GM20000 (cell line): ENCODE measurements at regions not wholly inside any gene's neighbourhood (a gene's known extent, or its start where the extent isn't known, plus 50 kb on each side); places are given as distances from the start of the nearest gene placed in this dataset.
"Not testable (repeated sequence)": the region's sequence is repeated elsewhere in the genome, so short reads cannot be mapped to it uniquely, and the experiment has no call there.

Experiments
- DNase-seq: peaks from one replicate; pipeline ENCODE4 v3.0.0; 2012; ENCODE audit warnings: low spot score
- CTCF ChIP-seq: IDR thresholded peaks from 2 replicates; pipeline ENCODE4 v1.5.1; 2012; ENCODE audit warnings: mild to moderate bottlenecking, control low read depth; ENCODE audit errors: extremely low read depth, missing control alignments

DNA sequence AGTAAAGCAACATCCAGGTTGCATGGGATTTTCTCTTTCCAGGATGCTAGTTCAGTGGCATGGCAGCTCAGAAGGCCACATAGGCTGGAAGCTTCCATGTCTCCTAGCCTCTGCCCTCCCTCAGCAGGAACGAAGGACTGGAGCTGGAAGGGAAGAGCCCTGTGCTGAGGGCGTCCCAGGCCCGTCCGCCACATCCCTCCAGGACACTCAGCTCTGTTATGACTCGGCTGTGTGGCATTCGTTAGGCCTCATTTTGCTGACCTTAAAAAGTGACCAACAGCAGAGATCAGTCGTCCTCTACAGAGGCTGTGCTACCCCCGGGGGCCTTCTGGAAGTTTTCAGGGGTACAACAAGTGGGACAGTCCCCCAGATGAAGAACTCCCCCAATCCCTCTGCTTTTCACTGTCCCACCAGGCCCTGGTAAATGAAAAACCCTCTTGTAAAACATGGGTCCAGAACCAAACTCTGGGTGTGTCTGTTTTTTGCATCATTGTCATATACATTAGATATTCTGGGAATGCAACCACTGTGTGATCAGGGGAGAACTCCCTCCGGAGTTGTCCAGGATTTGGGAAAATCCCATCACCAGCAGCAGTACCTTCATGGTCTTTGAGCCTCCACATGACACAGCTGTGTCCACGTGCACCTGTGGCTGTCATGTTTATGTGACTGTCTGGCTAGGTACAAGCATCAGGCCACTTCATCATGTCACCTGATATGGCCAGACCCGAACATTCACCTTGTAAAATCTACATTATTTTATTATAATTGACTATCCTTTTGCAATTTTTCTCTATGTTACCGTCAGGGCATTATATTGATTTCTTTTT lies 149.9 kb downstream of the OR4M2 start:
- no peak for TF ChIP-seq CTCF
- no peak for DNase-seq

- TF ChIP-seq CTCF = no peak
- DNase-seq = no peak
These were observed 151.3 kb downstream of the OR4M2 start for GRCh38 chr15:22231603-22232002.

DNA sequence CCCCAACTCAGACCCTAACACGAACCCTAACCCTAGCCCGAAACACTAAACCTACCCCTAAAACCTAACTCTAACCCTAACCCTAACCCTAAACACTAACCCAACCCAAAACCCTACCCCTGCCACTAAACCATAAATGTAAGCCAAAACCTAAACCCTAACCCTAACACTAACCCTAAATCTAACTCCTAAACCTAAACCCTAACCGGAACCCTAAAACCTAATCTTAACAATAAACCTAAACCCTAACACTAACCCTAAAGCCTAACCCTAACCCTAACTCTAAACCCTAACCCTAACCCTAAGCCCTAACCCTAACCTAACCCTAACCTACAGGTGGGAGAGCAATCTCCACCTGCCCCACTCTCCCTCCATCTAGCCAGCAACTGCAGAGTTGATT lies 152.3 kb downstream of the OR4M2 start:
- DNase-seq = no peak
- no peak for TF ChIP-seq CTCF

DNA sequence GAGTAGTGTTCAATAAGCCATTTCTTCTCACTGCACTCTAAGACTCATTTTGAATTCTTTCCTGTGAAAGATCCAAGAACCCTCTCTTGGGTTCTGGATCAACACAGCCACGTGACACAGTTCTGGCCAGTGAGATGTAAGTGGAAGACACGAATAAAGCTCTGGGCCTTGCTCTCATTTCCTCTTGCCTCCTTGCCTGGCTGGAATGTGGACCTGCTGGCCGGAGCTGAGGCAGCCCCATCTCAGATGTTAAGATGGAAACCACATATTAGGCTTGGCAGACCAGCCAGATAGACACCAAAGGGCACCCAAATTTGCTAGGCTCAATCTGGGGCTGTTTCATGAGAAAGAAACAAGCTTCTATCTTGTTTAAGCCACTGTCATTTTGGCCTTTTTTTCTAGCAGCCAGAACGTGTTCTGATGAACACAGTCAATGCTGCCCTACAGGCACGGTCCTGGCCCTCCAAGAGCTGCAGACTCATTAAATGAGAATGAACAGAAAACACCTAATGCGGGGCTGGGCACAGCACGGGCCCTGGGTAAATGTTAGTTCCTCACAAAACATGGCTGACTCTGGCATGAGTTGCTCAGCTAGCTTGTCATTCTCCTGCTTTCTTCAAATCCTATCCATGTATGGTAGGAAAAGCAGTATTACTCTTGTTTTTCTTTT lies 155.1 kb downstream of the OR4M2 start:
- DNase-seq = not testable (repeated sequence)

DNA sequence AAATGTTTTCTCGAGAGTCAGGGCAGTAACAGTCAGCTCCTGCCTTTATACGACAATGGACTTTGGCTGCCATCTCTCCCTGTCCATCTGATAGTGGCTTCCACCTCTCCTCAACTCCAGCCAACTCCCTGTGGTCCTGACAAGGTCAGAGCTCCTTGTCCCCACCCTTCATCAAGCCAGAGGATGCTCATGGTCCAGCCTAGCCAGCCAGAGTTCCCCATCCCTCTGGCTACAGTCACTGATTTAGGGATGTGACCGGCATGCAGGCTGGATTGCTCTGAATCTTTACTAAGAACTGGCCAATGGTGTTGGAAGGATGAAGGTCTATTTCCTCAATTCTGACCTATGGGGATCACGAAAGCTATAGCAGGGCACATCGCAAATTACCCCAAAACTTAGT lies 156.1 kb downstream of the OR4M2 start:
- no peak for TF ChIP-seq CTCF
- no peak for DNase-seq

- no peak for TF ChIP-seq CTCF
- no peak for DNase-seq
These were observed 157.6 kb downstream of the OR4M2 start for GRCh38 chr15:22237891-22238275.

DNA sequence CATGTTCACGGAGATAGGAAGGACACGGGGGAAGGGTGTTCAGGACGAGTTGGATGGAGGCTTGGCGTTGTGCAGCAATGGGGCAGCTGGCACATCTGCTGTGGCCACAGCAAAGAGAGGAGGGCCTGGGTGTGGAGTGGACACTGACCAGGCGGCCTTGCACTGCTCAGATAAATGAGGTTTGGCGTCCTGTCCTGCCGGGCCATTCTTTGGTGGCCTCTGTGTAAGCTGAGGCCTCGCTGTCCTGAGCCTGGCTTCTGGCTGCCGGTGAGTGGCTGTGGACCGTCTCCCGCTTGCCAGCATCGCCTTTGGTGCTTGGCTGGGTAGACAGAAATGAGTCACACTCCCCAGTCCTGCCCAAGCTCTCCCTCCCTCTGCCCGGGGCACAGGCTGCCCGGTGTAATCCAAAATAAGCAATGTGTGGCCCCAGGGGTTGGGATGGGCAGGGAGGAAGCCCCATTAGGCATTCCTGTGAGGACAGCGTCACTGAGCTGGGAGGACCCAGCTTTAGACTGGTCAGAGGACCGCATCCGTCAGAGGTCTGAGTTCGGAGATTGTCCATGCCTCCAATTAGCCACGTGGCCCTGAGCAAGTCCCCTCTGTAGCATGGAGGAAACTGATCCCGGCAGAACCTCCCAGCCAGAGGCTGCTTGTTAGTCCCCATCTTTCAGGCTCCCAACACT lies 158.1 kb downstream of the OR4M2 start:
- not testable (repeated sequence) for DNase-seq

DNA sequence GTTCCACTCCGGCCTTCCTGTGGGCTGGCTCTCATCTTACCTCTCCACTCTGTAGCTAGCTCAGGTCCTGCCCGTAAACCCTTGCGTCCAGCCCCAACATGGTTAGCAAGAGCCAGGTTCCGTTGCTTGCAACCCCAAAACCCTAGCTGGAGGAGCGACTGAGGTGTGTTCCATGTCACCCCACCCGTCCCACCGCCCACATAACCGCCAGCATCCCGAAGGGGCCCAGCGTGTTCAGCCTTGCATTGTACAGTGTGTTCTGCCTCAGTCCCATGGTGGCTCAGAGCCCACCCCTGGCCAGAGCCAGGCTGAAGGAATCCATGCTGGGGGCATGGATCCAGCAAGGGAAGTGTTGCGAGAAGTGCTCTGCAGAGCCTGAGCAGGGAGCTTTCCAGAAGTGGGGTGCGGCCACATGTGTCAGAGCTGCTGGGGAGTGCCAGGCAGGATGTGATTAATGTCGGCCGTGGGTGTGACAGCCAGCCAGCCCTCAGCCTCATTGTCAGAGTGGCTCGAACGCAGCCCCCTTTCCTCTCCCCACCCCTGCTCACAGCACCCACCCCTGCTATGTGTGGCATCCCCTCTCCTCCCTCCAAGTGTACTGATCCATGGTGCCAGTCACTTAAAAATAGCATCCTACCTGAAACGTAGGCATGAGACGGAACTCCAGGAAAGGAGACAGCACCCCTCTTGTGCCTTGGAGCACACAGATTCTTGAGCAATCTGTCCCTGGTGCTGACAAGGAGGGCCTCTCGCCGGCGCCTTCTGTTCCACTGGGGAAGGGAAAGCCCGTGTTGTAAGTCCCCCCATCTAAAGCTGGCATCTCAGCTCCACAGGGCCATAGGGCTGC lies 158.9 kb downstream of the OR4M2 start:
- not testable (repeated sequence) for DNase-seq
